Chondrocyte (in vitro differentiated cells): ENCODE measurements at regions not wholly inside any gene's neighbourhood (a gene's known extent, or its start where the extent isn't known, plus 50 kb on each side); places are given as distances from the start of the nearest gene placed in this dataset.

ENCODE experiments used
- DNase-seq: peaks from one replicate; pipeline ENCODE4 v3.0.0; 2021; ENCODE audit warnings: mixed read lengths, low spot score
- H3K27ac Mint-ChIP-seq: one replicate; pipeline ENCODE4 v1.8.0; 2021; ENCODE audit warnings: mild to moderate bottlenecking, moderate library complexity, mixed read lengths; ENCODE audit not compliant: unreplicated experiment
- H3K27me3 Mint-ChIP-seq: 2 replicates; pipeline ENCODE4 v1.8.0; 2021; ENCODE audit warnings: low read depth, mixed read lengths
- H3K36me3 Mint-ChIP-seq: 2 replicates; pipeline ENCODE4 v1.8.0; 2021; ENCODE audit warnings: low read depth, mixed read lengths
- H3K4me1 Mint-ChIP-seq: 2 replicates; pipeline ENCODE4 v1.8.0; 2021; ENCODE audit warnings: low read depth, mild to moderate bottlenecking, mixed read lengths
- H3K4me3 Mint-ChIP-seq: one replicate; pipeline ENCODE4 v1.8.0; 2021; ENCODE audit warnings: mild to moderate bottlenecking, moderate library complexity, mixed read lengths; ENCODE audit not compliant: unreplicated experiment
- H3K9me3 Mint-ChIP-seq: 2 replicates; pipeline ENCODE4 v1.8.0; 2021; ENCODE audit warnings: low read depth, mixed read lengths
- CTCF ChIP-seq: fragments of 200-600 bp; sonication (generic); IDR thresholded peaks from 2 replicates; pipeline ENCODE4 v1.5.0; 2021; ENCODE audit warnings: antibody characterized with exemption, mild to moderate bottlenecking, moderate library complexity

DNA sequence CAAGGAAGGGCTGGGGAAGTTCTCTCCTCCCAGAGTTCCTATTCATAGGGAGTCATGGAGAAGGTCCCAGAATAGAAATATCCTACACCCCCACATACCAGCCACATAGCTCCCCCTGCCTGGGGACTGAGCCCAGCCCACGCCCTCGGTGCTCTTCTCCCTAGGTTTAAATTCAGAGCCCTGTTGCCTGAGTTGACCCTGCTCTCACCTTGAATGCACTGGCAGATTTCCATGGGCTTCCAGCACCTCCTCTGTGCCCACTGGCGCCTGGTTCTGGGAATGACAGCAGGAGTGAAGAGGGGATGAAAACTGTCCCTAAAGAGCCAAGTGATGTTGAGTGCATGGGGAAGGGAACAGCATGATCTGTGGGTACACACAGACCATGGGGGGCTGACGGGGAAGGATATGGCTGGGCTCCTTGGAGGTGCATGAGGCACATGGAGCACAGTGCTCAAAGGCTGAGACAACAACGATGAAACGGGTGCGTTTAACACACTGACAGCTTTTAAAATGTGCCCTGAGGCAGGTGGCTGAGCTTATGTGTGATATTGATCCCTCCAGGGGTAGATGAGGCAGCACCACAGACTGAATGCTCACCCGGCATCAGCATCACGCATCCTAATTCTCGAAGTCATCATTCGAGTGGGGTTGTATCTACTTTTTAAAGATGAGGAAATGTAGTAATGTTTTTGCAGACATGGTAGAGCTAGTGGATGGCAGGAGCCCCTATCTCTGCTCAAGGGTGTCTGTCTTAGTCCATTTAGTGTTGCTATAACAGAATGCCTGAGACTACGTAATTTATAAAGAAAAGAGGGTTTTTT is 53.7 kb upstream of the IGFBP3 start:
- Mint-ChIP-seq H3K9me3 (no peaks in the 10 kb centered on the region), H3K36me3 (no peaks in the 10 kb centered on the region), H3K4me3 (no peak overlapping the region), H3K27ac (peak overlapping the region; percentile 63), H3K27me3 (no peaks in the 10 kb centered on the region), H3K4me1 (peaks cover 69% of the 10 kb centered on the region)
- DNase-seq, result no peak
- no peak for TF ChIP-seq CTCF

GRCh38 chr7:45973725-45974532 is 52.9 kb upstream of the IGFBP3 start:
- H3K36me3 Mint-ChIP-seq, result no peaks in the 10 kb centered on the region
- no peak overlapping the region for H3K27ac Mint-ChIP-seq
- H3K9me3 Mint-ChIP-seq, result no peaks in the 10 kb centered on the region
- H3K4me3 Mint-ChIP-seq, result no peak overlapping the region
- TF ChIP-seq CTCF, result no peak
- H3K4me1 Mint-ChIP-seq, result peaks cover 64% of the 10 kb centered on the region
- H3K27me3 Mint-ChIP-seq, result no peaks in the 10 kb centered on the region
- DNase-seq, result no peak

GRCh38 chr7:45972629-45973312 is 51.7 kb upstream of the IGFBP3 start:
- no peaks in the 10 kb centered on the region for H3K36me3 Mint-ChIP-seq
- peaks cover 53% of the 10 kb centered on the region for H3K4me1 Mint-ChIP-seq
- no peaks in the 10 kb centered on the region for H3K9me3 Mint-ChIP-seq
- no peak overlapping the region for H3K4me3 Mint-ChIP-seq
- no peak overlapping the region for H3K27ac Mint-ChIP-seq
- TF ChIP-seq CTCF, result no peak
- H3K27me3 Mint-ChIP-seq, result no peaks in the 10 kb centered on the region
- DNase-seq, result no peak

DNA sequence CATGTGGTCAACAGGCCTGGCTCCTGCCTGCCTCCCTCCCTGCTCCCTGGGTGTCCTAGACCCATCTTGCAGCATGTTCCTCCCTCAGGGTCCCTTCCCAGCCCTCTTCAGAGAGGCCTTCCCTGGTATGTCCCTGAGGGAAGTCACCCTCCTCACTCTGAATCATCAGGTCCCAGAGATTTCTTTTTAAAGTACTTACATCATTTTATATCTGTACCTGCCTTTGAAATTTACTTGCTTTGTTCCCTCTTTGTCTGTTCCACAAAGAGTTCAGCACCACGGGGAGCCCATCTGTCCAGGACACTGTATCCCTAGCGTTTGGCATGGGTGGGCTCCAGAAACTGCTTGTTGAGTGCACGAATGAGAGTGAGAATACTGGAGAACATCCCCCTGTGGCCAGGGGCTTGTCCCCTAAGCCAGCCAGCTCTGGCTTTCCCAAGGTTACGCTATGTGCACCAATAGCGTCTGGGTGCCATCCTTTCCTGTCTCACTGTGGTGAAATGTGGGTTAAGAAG is 50.6 kb upstream of the IGFBP3 start:
- H3K27me3 Mint-ChIP-seq, result no peaks in the 10 kb centered on the region
- no peak for TF ChIP-seq CTCF
- no peaks in the 10 kb centered on the region for H3K9me3 Mint-ChIP-seq
- H3K36me3 Mint-ChIP-seq, result no peaks in the 10 kb centered on the region
- H3K4me1 Mint-ChIP-seq, result peaks cover 42% of the 10 kb centered on the region
- H3K27ac Mint-ChIP-seq, result peak overlapping the region; percentile 75
- no peak overlapping the region for H3K4me3 Mint-ChIP-seq
- no peak for DNase-seq

GRCh38 chr7:45971171-45971570 is 50.1 kb upstream of the IGFBP3 start:
- DNase-seq, result no peak
- no peak overlapping the region for H3K4me3 Mint-ChIP-seq
- H3K27ac Mint-ChIP-seq, result peak overlapping the region; percentile 75
- no peak for TF ChIP-seq CTCF
- no peaks in the 10 kb centered on the region for H3K36me3 Mint-ChIP-seq
- H3K9me3 Mint-ChIP-seq, result no peaks in the 10 kb centered on the region
- no peaks in the 10 kb centered on the region for H3K27me3 Mint-ChIP-seq
- H3K4me1 Mint-ChIP-seq, result peaks cover 45% of the 10 kb centered on the region
